Middle frontal gyrus (tissue), 1 donor: ENCODE measurements at regions not wholly inside any gene's neighbourhood (a gene's known extent, or its start where the extent isn't known, plus 50 kb on each side); places are given as distances from the start of the nearest gene placed in this dataset.
A peak's percentile ranks its signal among the peaks of the same experiment; 100 is the strongest.

Experiments used
- DNase-seq: peaks from one replicate; pipeline ENCODE4 v3.0.0-alpha.2; 2015; ENCODE audit warnings: low spot score; ENCODE audit errors: extremely low spot score

GRCh38 chr4:152269448-152270191 is 266.3 kb downstream of the FBXW7 start:
- no peak for DNase-seq

GRCh38 chr4:152267811-152268210 is 268.1 kb downstream of the FBXW7 start:
- DNase-seq: no peak

GRCh38 chr4:152266831-152267480 is 268.9 kb downstream of the FBXW7 start:
- DNase-seq: no peak

GRCh38 chr4:152265149-152265621 is 270.7 kb downstream of the FBXW7 start:
- DNase-seq: peak; percentile 40

GRCh38 chr4:152264106-152264505 is 271.8 kb downstream of the FBXW7 start:
- no peak for DNase-seq

DNA sequence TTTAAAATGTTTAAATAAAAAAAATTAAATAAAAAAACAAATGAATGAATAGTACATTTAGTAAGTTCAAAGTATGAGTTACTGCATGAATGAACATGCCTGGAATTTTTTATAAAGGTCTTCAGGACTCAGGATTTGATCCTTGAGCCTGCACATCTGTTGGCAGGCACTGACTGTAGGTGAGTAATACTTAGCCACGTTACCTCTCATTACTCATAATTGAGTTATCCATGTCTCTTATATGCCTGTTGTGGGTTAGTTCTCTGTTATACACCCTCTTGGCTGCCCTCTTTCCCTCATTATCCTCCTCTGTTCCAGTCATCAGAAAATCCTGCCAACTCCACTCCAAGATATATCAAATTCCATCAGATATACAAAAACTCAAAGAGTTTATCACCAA is 276.0 kb downstream of the FBXW7 start:
- DNase-seq: no peak

DNA sequence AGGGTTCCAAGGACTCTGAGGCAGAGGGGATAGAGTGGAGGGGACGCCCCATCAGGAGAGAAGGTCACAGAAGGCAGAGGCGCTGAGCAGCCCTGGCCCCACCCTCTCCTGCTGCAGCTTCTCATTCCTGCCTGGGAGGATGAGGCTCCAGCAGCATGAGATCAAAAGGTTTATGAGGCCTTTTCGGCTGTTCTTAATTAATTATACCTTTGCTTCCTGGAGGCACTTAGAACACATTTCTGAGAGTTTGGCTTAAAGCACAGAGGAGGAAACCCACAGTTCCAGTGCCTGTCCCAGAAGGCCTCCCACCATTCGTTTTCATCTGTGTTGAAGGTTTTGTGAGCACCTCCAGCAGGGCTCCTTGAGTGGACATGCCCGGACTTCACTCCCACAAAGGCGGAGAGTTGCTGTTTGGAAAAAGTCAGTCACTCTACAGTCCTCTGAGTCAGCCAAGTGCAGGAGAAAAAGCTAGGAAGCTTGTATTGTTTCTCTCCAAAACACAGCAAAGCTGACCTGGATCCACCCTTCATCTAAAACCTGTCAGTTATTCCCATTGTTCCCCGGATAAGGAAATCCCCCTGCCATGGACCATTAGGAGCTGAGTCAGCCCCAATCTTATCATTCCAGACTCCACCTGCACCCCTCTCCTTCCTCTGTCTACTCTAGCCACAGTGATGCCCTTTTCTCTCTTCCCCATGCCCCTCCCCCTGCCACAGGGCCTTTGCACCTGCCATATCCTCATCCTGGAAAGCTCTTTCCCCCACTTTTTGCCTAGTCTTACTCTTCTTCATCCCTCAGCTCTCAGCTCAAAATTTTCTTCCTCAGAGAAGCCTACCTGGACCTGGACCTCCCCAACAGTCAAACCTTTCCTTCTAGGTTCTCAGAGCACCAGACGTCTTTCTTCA is 276.8 kb downstream of the FBXW7 start:
- no peak for DNase-seq

DNA sequence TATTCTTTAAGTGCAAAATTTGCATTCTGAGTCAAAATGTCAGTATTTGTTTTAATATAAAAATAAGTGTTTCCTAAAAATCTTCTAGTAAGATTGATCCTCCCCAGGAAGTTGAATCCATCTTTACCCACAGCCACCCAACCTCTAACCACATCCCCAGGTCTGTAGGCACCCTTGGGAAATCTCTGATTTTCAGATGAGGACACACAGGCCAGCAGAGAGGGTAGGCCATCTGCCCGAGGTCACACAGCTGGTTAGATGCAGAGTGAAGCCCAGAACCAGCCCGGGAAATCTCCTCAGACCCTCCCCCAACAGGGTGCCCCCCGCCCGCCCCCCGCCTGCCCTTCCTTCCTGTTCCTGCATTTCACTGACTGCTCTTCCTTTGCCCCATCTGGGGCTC is 277.5 kb downstream of the FBXW7 start:
- no peak for DNase-seq

GRCh38 chr4:152257601-152258066 is 278.3 kb downstream of the FBXW7 start:
- DNase-seq: no peak

GRCh38 chr4:152256996-152257395 is 278.9 kb downstream of the FBXW7 start:
- no peak for DNase-seq

GRCh38 chr4:152255437-152255836 is 280.5 kb downstream of the FBXW7 start:
- no peak for DNase-seq

- no peak for DNase-seq
These were observed 287.5 kb downstream of the FBXW7 start for GRCh38 chr4:152248347-152248746.

DNA sequence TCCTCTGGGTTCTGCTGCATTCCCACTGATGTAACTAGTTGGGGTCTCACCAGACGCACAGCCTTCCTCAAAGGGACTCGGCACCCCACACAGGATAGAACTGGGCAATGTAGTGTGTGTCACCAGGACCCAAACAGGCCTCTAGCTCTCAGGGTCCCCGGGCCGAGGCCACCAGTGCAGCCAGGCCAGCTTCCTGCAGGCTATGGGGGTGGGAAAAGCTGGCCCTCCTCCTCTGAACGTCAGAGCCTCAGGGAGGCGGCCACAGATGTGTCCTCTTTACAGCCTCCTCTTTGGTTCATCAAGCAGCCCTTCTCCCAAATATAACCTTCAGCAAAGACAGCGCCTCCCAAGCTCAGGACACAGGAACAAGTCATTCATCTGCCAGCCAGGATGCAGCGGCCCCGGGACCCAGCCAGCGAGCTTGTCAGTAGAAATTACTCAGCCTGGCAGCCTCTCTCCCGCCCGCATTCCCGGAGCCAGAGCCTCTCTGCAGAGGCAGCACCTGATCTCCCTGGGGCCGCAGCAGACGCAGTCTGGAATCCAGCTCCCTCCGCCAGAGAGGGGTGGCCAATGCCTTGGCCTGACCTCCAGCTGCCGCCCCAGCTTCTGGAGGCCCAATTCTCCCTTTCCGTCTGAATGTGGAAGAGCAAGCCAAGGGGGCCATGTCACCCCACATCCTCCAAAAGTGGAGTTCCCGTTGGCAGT is 288.5 kb downstream of the FBXW7 start:
- DNase-seq: no peak

- DNase-seq: no peak
These were observed 289.2 kb downstream of the FBXW7 start for GRCh38 chr4:152246659-152247058.

DNA sequence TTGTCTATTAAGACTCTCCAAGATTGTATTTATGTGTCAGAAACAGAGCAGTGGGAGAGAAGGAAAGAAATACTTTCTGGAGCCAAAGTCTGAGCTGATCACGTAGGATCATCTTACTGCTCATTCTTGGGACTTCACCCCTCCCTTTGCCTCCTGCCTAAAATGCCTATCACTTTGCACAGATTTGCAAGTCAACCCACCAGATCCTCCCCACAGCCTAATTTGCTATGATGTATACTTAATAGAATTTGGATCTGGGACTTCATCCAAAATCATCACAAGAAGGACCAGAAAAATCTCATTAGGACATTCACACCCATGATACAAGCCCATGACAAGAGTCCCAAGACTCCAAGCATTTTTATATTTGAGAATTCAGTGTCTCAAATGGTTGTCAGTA is 290.2 kb downstream of the FBXW7 start:
- DNase-seq: no peak

DNA sequence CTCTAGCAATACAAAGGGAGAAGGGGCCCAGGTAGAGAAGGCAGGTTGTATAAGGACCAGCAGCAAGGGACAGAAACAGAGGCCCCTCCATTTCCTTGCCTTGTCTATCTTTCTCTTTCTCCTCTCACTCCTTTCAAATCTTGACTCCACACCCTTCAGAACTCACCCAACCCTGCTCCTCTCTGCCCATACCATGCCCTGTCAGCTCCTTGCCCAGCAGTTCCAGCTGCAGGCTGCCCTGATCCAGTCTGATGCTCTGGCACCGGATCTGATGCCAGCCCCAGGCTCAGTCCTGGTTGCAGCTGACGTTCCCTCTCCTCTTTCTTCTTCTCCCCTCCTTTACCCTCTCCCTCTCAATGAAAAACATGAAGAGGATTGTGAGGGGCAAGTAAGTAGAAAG is 291.2 kb downstream of the FBXW7 start:
- no peak for DNase-seq

GRCh38 chr4:152243896-152244595 is 291.8 kb downstream of the FBXW7 start:
- no peak for DNase-seq

GRCh38 chr4:152243206-152243605 is 292.7 kb downstream of the FBXW7 start:
- DNase-seq: no peak

GRCh38 chr4:152240232-152240631 is 295.7 kb downstream of the FBXW7 start:
- no peak for DNase-seq

DNA sequence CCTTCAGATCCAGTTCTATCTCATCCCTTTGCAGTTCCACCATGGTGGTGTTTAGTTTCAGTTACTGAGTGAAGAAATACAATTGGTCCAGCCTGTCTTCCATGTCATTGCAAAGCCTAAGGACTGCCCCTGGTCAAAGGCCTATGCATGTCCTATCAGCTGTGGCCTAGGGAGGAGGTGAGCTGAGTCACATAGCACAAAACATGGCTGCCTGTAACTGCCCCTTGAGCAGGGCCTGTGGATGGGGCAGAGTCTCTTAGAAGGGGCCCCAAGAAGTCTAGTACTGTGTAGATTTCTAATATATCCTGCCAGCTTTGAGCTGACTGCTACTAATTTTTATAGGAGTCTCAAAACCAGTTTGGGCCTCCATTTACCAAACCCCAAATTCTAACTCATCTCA is 296.7 kb downstream of the FBXW7 start:
- no peak for DNase-seq
